ENCODE measurements at regions not wholly inside any gene's neighbourhood (a gene's known extent, or its start where the extent isn't known, plus 50 kb on each side); places are given as distances from the start of the nearest gene placed in this dataset.
"Not testable (repeated sequence)": the region's sequence is repeated elsewhere in the genome, so short reads cannot be mapped to it uniquely, and the experiment has no call there.

DNA sequence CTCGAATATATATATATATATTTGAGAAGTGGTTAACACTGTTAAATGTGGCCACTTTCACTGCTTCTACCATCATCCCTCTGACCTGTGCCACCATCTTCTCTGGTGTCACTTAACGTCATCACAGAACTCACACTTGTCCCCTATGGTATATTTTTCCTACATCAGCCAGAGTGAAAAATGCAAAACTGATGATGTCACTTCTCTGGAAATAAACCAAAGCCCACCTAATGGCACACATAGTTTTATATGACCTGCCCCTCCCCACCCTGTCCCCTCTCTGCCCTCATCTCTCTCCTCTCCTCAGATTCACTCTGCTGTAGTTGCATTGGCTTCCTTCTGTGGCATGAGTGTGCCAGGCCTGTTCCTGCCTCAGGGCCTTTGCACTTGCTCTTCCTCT, 63.9 kb upstream of the IFNGR1 start:
- WGBS, 2 donors = 50 to 88% methylated on average over 2 of the region's 2 CpGs
- ATAC-seq (ENCODE audit: low FRiP score in 2 of 2) = no peak
- H3K4me3 ChIP-seq = no peak overlapping the region
- no peak overlapping the region for H3K27ac ChIP-seq
- no peaks in the 10 kb centered on the region for H3K27me3 ChIP-seq
- no peak for DNase-seq
- no peaks in the 10 kb centered on the region for H3K9me3 ChIP-seq
- TF ChIP-seq EP300 (IDR thresholded peaks at IDR 0.05) (no peak), POLR2A (IDR thresholded peaks at IDR 0.05) (no peak), POLR2AphosphoS5 (IDR thresholded peaks at IDR 0.05) (no peak)
- TF ChIP-seq, protein P1, sequence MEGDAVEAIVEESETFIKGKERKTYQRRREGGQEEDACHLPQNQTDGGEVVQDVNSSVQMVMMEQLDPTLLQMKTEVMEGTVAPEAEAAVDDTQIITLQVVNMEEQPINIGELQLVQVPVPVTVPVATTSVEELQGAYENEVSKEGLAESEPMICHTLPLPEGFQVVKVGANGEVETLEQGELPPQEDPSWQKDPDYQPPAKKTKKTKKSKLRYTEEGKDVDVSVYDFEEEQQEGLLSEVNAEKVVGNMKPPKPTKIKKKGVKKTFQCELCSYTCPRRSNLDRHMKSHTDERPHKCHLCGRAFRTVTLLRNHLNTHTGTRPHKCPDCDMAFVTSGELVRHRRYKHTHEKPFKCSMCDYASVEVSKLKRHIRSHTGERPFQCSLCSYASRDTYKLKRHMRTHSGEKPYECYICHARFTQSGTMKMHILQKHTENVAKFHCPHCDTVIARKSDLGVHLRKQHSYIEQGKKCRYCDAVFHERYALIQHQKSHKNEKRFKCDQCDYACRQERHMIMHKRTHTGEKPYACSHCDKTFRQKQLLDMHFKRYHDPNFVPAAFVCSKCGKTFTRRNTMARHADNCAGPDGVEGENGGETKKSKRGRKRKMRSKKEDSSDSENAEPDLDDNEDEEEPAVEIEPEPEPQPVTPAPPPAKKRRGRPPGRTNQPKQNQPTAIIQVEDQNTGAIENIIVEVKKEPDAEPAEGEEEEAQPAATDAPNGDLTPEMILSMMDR (IDR thresholded peaks at IDR 0.05) = no peak
- H3K4me1 ChIP-seq = no peaks in the 10 kb centered on the region
- H3K36me3 ChIP-seq = no peaks in the 10 kb centered on the region

DNA sequence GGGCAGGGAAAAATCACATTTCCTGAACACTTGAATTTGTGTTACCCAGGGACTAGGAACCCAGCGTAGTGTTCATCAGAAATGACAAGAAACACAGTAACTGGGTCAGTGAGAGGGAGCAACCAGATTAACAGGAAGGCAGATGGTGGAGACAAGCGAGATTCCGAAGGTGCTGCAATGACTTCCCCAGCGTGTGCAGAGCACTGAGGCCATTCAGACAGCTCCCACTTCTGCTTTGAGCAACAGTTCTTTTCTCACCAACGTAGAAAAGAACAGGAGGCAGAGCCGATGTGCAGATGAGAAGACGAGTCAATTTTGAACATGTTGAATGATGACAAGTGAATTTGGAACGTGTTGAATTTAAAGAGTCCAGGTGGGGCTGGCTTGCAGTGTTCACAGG, 63.1 kb upstream of the IFNGR1 start:
- Histone ChIP-seq H3K9me3 (no peaks in the 10 kb centered on the region), H3K4me3 (no peak overlapping the region), H3K27me3 (no peaks in the 10 kb centered on the region), H3K4me1 (no peaks in the 10 kb centered on the region), H3K27ac (no peak overlapping the region), H3K36me3 (no peaks in the 10 kb centered on the region)
- peak in 1 of 2 donors; percentile 33 for DNase-seq
- TF ChIP-seq EP300 (IDR thresholded peaks at IDR 0.05) = no peak
- no peak for TF ChIP-seq POLR2A (IDR thresholded peaks at IDR 0.05)
- TF ChIP-seq, protein P1 (IDR thresholded peaks at IDR 0.05) = no peak
- TF ChIP-seq POLR2AphosphoS5 (IDR thresholded peaks at IDR 0.05) = no peak
- WGBS, 2 donors = 66 to 84% methylated on average over 8 of the region's 8 CpGs
- ATAC-seq (ENCODE audit: low FRiP score in 2 of 2) = peak in 1 of 2 donors; percentile 64

DNA sequence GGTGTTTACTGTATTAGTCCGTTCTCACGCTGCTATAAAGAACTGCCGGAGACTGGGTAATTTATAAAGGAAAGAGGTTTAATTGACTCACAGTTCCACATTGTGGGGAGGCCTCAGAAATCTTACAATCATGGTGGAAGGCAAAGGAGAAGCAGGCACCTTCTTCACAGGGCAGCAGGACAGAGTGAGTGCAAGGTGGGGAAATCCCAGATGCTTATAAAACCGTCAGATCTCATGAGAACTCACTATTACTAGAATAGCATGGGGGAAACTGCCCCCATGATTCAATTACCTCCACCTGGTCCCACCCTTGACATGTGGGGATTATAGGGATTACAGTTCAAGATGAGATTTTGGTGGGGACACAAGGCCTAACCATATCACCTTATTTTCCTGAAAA, 60.1 kb upstream of the IFNGR1 start:
- 90 to 92% methylated on average over 4 of the region's 4 CpGs for WGBS, 2 donors
- H3K36me3 ChIP-seq; H3K27me3 ChIP-seq; H3K9me3 ChIP-seq; ATAC-seq (ENCODE audit: low FRiP score in 2 of 2); H3K4me1 ChIP-seq; H3K4me3 ChIP-seq; H3K27ac ChIP-seq; DNase-seq: not testable (repeated sequence)

DNA sequence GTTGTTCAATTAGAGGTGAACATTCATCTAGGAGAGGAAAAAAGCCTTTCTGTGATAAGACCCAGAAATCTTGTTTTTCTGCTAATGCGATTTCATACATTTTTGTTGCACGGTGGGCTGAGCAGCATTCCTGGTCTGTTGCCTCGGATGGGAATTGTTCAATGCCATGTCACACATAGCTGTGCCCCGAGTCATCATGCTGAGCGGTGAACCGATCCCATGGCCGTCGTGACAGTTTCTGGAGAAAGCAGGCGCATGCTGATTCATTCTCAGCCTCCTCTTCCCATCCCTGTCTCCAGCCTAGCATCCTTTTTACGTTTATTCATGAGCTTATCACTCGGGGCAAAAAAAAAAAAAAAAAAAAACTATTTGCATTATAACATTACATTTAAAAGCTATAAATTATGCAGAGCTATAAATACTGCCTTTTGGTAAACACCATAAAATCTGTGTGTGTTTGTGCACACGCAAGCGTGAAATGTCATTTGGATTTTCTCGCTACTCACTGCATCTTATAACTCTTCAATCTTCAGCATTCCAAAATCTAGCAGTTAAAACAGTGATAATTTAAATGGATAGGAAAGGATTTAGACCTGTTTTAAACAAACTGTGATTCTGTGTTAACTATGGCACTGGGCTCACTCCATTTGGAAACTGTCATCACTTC, 58.9 kb upstream of the IFNGR1 start:
- no peak overlapping the region for H3K4me3 ChIP-seq
- no peak overlapping the region for H3K27ac ChIP-seq
- H3K4me1 ChIP-seq = no peaks in the 10 kb centered on the region
- no peaks in the 10 kb centered on the region for H3K36me3 ChIP-seq
- TF ChIP-seq EP300 (IDR thresholded peaks at IDR 0.05) = no peak
- no peak for TF ChIP-seq POLR2A (IDR thresholded peaks at IDR 0.05)
- no peak for TF ChIP-seq POLR2AphosphoS5 (IDR thresholded peaks at IDR 0.05)
- TF ChIP-seq, protein P1 (IDR thresholded peaks at IDR 0.05) = no peak
- H3K27me3 ChIP-seq = no peaks in the 10 kb centered on the region
- DNase-seq (no peak), ATAC-seq (ENCODE audit: low FRiP score in 2 of 2) (no peak)
- H3K9me3 ChIP-seq = no peaks in the 10 kb centered on the region
- WGBS, 2 donors = 76 to 81% methylated on average over 14 of the region's 14 CpGs

DNA sequence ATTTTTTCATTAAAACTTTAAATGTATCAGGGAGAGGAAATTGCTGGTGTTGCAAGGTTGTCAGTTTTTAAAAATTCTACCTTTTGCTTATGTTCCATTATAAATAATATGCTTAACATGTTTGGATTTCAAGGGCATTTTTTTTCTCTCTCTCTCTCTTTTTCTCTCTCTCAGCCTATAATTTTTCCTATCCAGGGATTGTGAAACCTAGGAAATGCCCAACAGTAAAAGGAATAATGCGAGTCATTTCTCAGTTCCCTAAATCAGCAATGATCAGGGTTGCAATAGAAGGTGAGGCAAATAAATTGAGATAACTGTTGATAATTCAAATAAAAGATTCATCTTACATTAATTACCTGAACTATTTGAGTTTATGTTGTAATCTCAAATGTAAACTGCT, 53.2 kb upstream of the IFNGR1 start:
- H3K9me3 ChIP-seq = no peaks in the 10 kb centered on the region
- H3K36me3 ChIP-seq = no peaks in the 10 kb centered on the region
- H3K27ac ChIP-seq = no peak overlapping the region
- no peak for TF ChIP-seq POLR2A (IDR thresholded peaks at IDR 0.05)
- TF ChIP-seq POLR2AphosphoS5 (IDR thresholded peaks at IDR 0.05) = no peak
- TF ChIP-seq, protein P1 (IDR thresholded peaks at IDR 0.05) = no peak
- no peak for TF ChIP-seq EP300 (IDR thresholded peaks at IDR 0.05)
- peaks cover 0 to 5% (median 3%) of the 10 kb centered on the region in 4 donors for H3K4me1 ChIP-seq
- DNase-seq = no peak
- no peak overlapping the region for H3K4me3 ChIP-seq
- 43 to 71% methylated on average over 1 of the region's 1 CpG for WGBS, 2 donors
- no peak for ATAC-seq (ENCODE audit: low FRiP score in 2 of 2)
- H3K27me3 ChIP-seq = no peaks in the 10 kb centered on the region
